GF-D8 (cell line): ENCODE measurements at regions not wholly inside any gene's neighbourhood (a gene's known extent, or its start where the extent isn't known, plus 50 kb on each side); places are given as distances from the start of the nearest gene placed in this dataset.

ENCODE experiments used
- DNase-seq: peaks from one replicate; lab custom pipeline; 2025; lab: John Stamatoyannopoulos, UW

GRCh38 chr5:107293541-107294210, 377.1 kb downstream of the EFNA5 start:
- no peak for DNase-seq

DNA sequence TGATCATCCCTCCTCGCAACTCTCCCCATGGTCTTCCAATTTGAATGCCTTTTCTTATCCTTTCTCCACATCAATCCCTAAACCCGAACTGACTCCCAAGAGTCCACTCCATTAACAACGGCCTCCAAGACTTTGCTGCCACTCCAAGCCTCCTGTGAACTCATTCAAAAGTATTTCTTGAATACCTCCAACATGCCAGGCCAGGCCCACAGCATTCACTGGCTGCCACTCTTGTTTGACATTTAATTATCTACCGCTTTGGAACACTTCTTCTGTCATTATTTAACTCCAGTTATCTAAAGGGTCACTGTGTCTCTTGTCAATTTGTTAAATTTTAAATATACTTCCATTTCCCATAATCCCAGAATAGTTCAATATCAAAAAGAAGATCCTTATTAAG, 378.9 kb downstream of the EFNA5 start:
- no peak for DNase-seq

GRCh38 chr5:107290780-107291398, 379.8 kb downstream of the EFNA5 start:
- DNase-seq, result no peak

- no peak for DNase-seq
Measured at GRCh38 chr5:107289030-107289714, 381.6 kb downstream of the EFNA5 start.

DNA sequence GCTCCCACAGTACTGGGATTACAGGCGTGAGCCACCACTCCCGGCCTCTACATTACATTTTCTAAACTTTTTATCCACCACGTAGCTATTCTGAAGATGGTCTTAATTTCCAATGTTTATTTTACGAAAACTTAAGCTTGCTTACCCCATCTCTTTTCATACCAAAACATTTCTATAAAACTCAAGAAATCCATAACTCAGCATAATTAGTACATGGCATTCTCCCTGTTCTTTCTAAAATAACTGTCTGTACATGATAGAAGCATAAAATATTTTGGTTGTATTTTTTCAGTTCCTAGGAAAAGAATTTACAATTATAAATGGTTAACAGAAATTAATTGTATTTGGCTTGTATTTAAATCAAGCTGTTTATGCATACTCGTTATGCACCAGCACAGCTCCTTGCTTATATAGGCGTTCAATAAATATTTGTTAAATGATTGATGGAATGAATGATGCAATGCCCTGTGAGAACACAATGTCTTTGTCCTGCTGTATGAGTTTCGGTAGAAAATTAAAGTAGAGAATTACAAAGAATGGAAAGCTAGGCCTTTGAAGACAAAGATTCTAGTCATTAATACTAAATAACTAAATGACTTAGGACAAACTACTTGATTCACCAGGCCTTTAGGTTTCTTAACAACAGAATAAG, 384.2 kb downstream of the EFNA5 start:
- DNase-seq, result no peak

- no peak for DNase-seq
Measured at GRCh38 chr5:107285772-107286171, 385.0 kb downstream of the EFNA5 start.

GRCh38 chr5:107284822-107285525, 385.8 kb downstream of the EFNA5 start:
- DNase-seq, result no peak

GRCh38 chr5:107282061-107282460, 388.7 kb downstream of the EFNA5 start:
- DNase-seq, result no peak

DNA sequence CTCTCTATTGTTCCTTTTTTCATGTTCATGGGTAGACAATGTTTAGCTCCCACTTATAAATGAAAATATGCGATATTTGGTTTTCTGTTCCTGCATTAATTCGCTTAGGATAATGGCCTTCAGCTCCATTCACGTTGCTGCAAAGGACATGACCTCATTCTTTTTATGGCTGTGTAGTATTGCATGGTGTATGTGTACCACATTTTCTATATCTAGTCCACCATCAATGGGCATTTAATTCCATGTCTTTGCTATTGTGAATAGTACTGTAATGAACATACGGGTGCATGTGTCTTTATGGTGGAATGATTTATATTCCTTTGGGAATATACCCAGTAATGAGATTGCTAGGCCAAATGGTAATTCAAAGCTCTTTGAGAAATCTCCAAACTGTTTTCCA, 392.0 kb downstream of the EFNA5 start:
- no peak for DNase-seq

- DNase-seq, result no peak
Measured at GRCh38 chr5:107277485-107278125, 393.1 kb downstream of the EFNA5 start.

GRCh38 chr5:107275333-107275732, 395.4 kb downstream of the EFNA5 start:
- DNase-seq, result no peak

DNA sequence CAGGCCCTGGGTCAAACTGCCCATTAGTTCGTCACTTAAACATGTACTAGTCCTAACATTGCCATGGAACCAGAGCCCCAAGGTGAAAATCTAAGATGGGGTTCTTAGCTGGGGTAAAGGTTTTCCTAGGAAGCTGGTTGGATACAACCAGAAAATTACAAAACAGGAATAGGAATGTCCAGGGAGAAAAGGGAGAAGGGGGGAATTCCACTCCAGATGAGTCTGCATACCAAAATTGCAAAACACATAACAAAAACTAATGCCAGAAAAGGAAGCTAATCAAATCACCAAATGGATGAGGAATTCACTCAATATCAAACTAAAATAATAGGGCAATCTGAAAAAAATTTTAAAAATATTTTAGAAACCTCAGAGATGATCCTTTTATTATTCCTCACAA, 396.2 kb downstream of the EFNA5 start:
- DNase-seq, result no peak

- DNase-seq, result no peak
Measured at GRCh38 chr5:107272954-107273353, 397.8 kb downstream of the EFNA5 start.

DNA sequence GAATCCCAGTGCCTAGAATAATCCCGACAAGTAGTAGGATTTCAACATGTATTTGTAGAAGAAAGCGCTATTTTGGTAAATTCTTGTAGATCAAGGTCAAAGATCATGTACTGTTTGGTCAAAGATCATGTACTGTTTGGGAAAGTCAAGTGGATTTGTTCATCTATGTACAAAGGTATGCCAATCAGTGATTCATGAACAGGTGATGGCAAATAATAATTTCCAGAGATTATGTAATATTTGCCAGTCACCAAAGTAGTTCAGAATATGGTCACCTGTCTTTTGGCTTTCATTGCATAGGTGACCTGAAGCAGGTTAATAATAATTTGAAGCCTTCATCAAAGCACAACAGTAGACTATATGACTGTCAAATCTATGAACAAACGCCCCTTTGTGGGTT, 398.2 kb downstream of the EFNA5 start:
- DNase-seq, result no peak

DNA sequence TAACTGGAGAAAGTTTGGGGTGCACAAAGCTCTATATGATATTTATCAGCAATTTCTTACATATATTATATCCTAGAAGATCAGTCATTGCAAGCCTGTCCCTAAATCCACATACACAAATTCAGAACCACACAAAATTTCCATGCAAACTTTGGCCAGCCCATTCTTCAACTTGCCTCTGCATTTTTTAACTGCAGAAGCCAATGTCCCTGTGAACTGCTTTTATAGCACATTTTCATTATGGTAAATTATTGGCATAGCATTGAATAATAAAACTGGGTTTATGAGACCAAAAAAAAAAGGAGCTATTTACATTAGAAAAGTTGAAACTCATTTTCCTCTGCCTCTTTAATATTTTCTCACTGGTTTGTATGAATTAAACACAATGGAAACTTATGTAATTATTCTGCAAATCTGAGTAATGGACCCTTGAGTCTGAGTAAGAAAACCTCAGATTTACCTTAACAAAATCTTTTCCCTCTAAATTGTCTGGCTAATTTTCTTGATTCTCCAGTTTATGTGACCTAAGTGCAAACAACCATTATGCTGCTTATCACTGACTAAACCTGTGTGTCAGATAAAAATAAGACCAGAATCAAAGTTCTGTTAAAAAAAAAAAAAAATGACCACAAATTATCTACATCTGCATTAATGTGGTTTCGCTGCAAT, 398.9 kb downstream of the EFNA5 start:
- DNase-seq, result no peak

DNA sequence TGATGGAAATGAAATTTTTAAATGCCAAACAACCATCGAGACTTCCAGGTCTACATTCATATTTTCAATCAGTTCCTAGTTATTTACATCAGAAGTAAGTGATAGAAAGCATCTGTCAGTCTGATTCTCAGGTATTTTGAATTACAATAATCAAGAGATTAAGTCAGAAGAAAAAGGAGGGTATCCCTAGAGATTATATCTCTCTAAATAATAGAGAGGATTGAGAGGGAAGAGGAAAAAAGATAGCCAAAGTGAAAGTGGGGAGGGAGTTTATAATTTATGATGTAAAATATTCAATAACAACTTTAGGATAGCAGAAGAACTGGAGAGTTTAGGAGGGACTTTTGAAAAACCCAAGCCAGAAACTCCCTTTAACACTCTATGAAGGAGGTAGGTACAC, 400.2 kb downstream of the EFNA5 start:
- no peak for DNase-seq

- DNase-seq, result no peak
Measured at GRCh38 chr5:107269678-107270077, 401.1 kb downstream of the EFNA5 start.

GRCh38 chr5:107269256-107269655, 401.5 kb downstream of the EFNA5 start:
- DNase-seq, result no peak

- no peak for DNase-seq
Measured at GRCh38 chr5:107268241-107268640, 402.5 kb downstream of the EFNA5 start.

DNA sequence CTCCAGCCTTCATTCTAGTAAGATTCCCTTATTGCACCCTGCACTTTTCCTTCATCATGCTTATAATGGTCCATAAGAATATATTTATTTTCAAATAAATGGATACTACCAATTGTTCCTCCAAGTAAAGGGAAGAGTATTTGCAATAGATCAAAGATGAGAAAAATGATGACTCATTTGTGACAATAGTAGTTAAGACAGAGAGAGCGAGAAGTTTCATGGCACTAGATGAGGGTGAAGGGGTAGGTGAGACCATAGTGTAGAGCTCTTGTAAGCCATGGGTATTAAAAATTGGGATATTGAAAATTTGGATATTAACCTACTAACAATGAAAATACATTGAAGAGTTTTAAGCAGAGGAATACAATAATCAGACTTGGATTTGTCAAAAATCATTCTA, 404.6 kb downstream of the EFNA5 start:
- DNase-seq, result no peak

- DNase-seq, result no peak
Measured at GRCh38 chr5:107265193-107265592, 405.5 kb downstream of the EFNA5 start.
